GM18907 (cell line): ENCODE measurements at regions not wholly inside any gene's neighbourhood (a gene's known extent, or its start where the extent isn't known, plus 50 kb on each side); places are given as distances from the start of the nearest gene placed in this dataset.

Experiments used
- ATAC-seq: cut with Tn5 transposase; IDR thresholded peaks from one replicate; pipeline ENCODE4 v1.9.1; 2021; ENCODE audit warnings: mild to moderate bottlenecking, moderate library complexity; ENCODE audit not compliant: unreplicated experiment

DNA sequence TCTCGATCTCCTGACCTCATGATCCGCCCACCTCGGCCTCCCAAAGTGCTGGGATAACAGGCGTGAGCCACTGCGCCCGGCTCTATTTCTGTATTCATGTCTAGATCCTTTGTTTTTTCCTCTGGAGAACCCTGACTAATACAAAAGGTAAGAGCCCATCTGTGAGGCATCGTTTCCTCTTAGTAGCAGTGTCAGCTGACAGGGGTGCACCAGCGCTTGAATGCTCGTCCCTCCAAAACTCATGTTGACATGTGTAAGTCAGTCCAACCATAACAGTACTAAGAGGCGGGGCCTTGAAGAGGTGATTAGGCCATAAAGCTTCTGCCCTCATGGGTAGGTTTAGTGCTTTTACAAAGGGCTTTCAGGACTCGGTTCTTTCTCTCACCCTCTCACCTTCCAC is 470.1 kb upstream of the B3GAT1 start:
- no peak for ATAC-seq

DNA sequence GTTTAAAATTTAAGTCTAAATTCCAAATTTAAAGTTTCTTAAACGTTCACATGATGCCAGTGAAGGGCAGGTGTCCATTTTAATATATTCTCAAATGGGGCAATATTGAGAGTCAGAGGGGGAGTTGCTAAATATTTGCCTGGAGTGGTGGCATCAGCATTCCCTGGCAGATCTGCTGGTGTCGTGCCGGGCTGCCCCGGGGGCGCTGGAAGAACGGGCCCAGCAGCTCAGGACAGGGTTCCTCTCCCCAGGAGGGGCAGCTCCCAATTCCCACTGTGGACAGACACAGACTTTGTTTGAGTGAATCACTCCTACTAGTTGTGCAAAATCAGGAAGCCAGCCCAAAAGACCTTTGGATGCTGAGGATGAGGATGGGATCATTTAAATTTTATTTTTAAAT is 468.7 kb upstream of the B3GAT1 start:
- ATAC-seq, result no peak

DNA sequence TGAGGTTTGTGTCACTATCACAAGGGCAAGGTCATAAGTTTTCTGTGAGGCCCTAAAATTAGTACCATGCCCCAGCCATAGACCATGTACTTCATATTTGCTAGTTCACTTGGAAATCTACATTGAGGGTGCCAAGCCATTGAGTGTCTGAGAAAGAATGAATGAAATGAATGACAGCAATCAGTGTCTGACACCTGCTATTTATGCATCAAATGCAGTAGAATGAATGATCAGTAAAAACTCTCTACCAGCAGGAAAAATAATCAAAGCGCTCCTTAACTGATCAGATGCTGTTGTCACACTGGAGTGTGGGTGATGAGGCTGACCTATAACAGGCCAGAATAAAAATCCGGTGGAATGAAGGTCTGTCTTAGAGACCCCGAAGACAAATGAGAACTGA is 467.9 kb upstream of the B3GAT1 start:
- ATAC-seq, result no peak

DNA sequence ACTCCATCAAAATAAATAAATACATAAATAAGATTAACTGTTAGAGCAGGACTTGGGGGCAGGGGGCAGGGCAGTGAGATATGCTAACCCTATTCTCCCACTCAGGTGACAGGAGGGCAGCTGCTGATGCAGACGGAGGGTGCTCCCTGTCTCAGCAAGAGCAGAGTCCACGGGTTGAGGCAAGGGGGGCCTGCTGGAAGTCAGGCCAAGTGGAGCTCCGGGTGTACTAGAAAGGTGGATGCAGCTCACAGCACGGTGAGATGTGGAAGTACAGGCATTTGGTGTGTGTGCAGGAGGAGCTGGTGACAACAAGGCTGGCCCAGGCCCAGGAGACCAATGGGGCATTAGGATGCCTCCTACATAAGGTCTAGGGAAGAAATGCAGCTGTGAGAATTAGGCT is 467.3 kb upstream of the B3GAT1 start:
- ATAC-seq, result no peak

DNA sequence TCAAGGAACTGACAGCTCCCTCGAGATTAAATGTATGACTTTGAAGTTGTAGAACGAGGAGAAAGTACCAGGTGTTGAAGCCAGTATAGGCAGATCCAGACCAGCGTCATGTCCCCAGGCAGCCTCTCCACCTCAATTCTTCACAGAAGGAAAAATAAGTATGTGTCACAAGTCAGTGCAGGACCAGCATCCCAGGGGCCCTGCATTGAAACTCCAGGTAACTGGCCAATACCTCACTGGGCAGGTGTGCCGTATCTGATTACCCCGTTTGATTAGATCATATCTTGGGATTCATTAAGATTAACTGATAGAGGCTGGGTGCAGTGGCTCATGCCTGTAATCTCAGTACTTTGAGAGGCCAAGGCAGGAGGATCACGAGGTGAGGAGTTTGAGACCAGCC is 466.7 kb upstream of the B3GAT1 start:
- ATAC-seq, result no peak

DNA sequence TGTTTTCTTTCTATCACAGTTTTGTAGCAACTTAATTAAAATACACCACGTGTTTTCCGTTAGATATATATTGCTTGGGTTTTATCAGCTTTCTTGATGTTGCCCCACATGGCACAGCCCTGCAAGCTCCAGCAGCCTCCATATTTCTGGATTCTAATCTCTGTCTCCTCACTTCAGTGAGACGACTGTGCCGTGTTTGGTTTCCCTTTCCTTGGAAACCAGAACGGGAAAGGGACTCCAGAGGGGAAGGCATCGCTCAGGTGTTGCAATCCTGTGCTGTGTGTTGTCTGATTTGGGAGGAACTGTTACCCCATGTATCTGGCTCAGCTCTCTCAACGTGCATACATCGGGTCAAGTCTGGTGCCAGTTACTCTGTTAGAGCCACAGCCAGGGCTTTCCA is 464.2 kb upstream of the B3GAT1 start:
- ATAC-seq, result no peak

DNA sequence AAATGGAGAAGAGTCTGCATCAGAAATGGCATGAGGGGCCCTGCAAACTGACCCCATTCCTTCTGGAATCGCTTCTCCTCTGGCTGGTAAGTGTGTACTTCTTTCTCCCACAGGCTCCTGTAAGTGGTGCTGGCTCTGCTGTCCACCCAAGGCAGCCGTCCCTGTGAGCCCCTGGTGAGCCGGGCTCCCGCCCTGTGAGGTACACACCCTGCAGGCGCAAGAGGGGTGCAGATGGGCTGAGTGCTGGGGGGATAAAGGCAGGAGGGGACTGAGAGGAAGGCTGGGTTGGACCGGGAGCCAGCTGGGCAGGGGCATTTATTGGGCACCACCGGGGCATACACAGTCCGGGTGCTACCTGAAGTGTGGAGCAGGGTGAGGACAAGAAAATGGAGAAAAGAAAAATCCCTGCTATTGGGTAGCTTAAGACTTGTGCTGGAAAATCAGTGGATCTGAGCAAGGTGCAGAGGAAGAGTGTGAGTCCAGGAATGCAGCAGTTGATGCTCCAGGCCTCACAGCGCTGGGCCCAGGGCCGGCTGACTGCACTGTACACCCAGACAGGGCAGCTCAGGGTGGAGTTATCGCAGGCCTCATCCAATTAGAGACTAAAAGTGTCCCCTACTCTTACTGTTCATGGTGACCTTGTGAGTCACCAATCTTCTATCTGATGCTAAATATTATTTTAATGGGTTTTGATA is 455.1 kb upstream of the B3GAT1 start:
- ATAC-seq, result no peak

DNA sequence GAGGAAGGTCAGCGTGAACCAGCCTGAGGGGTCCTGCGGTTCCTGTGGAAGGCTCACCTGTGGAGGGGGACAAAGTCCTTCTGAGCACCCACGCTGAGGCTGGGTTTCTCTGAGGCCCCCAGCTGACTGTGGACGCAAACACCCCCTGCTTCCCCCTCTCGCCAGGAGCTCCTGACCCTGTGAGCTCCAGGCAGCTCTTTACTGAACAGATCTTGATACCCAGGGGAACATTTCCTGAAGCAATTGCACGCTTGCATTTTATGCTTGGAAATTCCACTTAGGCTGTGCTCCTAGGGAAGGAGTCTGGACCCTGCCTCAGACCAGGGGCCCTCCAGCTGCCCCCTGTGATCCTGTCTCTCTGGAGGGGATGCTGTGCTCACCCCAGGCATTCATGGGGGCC is 454.2 kb upstream of the B3GAT1 start:
- ATAC-seq, result no peak

DNA sequence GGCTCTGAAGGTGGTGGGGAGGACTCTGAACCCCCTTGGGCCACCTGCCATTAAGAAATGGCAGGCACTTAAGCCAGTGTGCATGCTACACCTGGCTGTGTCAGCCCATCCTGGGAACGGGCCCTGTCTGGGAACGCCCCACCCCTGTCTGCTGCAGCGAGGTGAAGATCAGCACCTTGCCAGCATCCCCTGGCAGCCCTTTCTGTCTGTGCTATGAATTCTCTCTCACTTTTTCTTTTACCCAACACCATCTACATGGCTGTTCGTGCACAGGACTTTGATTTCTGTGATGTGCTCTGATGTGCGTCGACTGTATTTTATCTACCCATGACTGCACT is 452.9 kb upstream of the B3GAT1 start:
- ATAC-seq, result no peak

DNA sequence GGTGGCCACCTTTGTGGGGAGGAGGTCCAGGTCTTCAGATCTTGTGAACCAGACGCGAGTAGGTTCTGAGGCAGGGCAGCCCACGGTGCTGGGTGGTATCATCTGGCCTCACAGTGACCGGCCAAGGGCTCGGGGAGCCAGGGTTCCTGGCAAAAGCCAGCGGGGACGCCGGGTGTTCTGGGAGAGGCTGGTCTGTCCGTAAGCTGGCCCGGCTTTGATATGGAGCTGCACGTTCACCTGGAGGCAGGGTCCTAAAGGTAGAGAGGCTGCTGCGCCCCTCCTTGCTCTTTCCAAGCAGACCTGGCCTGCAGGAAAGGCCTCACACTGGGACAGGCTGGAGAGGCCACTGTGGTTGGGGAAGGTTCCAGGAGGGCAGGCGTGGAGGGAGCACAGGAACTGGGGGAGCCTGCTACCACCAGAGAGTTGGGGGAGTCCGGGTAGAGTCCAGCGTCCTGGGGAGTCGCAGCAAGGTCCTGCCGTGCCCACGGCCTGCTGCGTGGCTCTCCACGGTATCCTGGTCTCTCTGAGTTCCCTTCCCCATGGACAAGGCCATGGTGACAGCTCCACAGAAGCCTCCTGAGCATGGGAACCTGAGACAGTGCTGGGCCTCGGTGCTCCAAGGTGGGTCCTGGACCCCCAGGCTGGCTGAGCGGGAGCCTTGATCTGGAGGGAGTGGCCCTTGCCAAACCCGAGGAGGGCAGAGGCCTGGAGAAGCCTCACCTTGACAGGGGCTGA is 452.4 kb upstream of the B3GAT1 start:
- no peak for ATAC-seq

DNA sequence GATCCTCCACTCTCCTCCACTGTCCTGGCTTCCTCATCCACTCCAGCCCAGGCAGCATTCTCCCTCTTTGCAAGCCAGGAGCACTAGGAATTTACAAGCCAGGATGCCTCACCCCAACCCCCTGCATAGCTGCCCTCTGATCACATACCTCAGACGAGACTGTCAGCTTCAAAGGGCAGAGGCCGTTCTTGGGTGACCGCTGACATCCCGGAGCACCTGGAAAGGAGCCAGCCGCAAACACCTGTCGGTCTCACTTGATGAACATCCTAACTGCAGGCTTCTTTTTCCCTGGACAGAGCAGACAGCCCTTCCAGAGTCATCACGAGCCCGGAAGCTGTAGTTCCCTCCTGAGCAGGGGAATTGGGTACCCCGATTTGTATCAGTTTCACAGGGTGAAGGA is 451.3 kb upstream of the B3GAT1 start:
- no peak for ATAC-seq

DNA sequence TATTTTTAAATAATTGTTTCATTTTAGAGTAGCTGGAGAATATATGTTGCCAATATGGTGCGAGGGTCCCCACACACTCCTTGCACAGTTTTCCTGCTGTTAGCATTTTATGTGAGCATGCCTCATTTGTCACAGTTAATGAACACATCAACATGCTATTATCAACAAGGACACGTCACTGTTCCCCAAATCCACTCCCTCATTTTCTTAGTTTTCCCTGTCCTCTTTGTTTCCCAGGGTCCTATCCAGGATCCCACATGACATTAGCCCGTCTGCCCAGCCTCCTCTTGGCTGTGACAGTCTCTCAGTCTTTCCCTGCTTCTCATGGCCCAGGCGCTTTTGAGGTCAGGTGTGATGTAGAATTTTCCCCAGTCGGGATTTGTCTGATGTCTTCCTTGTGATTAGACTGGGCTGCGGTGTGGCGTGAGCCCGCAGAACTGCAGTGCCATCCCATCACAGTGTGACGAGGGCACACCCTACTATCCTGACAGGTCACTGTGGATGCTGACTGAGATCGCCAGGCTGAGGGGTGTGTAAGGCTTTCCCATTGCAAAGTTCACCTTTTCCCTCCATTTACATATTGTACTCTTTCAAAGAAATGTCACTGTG is 450.6 kb upstream of the B3GAT1 start:
- ATAC-seq, result no peak

DNA sequence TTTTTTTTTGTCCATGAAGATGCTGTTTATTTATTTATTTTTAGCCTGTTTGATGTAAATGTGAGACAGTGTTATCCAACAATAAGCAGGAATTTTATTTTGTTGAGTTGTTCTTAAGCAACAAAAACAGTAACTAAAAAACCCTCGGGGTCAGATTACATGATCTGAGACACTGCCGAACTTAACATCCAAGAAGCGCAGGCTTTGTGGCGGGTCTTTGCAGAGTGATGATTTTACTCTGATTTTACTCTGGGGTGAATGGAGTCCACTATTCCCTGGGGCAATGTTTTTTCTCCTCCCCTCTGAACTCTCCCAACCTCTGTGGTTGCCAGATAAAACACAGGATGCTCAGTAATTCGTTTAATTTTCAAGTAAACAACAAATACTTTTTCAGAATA is 450.1 kb upstream of the B3GAT1 start:
- no peak for ATAC-seq

DNA sequence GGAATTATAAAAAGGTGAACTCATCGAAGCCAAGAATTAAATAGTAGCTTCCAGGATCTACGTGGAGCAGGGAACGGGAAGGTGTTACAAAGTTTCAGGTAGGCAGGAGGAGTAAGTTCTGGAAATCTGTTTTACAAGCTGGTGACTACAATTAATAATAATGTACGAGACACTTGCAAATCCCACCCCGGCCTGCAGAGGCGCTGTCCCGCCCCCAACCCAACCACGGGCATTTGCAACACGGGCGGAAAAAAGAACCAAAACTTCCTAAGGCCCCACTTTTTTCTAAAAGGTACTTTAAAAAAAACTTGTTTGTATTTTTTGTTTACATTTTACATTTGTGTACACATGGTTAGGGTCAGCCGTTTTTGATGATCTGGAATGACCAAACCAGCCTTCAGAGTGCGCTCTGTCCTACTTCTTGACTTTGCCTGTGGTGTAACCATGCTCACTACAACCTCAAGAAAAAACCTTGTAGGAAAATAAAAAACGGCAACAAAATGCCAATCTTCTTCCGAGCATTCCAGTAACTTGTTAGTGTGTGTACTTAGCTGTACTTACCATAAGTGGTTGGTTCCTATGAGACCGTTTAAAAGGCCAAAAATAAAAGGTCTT is 449.6 kb upstream of the B3GAT1 start:
- ATAC-seq, result no peak

DNA sequence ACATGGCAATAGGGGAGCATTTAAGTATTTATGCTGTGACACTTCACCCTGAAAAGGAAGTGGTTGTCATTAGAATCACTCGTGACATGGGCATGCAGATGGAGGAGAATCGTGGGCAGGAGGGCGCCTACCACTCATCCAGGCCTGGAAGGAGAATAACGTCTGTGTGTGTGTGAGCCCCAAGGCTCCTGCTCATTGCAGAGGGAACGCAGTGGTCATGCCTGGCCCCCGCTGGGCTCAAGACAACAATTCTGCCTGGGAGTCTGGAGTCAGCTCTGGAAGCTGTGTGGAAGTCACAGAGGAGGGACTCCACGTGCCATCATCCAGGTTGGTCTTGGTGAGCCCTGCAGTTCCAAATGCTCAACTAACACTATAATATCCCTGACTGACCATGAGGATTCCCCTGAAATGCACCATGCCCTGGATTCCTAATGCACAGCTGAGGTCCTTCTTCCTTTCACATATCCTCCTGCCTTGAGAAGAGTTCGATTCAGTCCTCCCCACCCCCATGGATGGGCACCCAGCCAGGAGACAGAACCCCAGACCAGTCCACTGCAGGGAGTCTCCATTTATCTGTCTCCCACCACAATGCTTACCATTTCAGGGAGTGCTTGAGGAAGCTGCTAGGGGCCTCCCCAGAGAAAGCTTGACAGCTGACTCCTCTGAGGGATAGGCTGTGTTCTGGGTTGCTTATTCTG is 446.9 kb upstream of the B3GAT1 start:
- no peak for ATAC-seq

DNA sequence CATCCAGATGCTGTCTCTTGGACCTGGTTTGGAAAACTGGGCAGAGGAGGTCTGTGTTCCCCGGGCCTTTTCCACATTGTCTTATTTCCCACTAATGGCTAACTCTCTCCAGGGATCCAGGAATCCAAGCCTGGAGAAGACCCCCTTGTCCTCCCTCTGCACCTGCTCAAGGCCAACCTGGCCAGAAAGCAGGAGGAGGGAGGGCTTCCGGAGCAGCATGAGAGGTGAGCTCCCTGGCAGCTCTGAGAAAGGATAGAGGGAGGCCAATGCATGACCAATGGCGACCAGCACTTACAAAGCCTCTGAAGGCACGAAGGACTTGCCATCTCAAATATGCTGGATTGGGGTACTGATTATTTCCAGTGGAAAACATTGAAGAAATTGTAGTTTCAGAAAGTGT is 445.0 kb upstream of the B3GAT1 start:
- ATAC-seq, result no peak

DNA sequence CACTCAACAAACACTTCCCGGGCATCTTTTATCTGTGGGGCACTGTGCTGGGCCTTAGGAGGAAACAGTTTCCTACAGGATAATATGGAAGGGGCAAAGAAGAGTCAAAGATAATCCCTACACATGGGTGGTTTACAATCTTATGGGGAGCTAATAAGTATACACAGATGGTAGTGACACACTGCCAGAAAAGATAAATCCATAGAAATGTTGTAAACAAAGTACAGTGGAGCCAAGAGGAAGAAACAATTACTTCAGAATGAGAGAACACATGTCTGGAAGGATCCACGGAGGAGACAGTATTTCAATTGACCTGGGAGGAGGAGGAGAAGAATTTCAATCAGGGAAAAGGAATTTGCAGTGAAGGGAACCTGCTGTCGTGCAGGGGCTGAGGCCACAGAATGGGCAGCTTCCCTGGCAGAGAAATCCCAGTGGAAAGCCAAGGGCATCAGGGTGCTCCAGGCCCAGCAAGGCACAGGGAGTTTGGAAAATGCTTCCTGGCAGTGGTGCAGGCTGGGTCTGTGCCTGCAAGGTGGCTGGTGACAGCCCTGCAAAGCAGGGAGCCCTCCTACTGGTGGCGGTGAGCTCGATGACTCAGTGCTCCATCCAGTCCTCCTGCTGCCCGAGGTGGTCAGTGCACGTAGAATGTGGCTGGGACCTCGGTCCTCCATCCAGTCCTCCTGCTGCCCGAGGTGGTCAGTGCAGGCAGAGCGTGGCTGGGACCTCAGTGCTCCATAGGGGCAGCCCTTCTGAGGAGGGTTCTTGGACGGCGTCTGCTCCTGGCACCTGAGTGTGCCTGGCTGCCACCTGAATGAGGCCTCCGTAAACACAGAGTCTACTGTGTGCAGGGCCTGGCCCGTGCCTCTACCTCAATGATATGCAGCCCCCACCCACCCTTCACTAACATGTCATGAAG is 444.3 kb upstream of the B3GAT1 start:
- ATAC-seq, result no peak

DNA sequence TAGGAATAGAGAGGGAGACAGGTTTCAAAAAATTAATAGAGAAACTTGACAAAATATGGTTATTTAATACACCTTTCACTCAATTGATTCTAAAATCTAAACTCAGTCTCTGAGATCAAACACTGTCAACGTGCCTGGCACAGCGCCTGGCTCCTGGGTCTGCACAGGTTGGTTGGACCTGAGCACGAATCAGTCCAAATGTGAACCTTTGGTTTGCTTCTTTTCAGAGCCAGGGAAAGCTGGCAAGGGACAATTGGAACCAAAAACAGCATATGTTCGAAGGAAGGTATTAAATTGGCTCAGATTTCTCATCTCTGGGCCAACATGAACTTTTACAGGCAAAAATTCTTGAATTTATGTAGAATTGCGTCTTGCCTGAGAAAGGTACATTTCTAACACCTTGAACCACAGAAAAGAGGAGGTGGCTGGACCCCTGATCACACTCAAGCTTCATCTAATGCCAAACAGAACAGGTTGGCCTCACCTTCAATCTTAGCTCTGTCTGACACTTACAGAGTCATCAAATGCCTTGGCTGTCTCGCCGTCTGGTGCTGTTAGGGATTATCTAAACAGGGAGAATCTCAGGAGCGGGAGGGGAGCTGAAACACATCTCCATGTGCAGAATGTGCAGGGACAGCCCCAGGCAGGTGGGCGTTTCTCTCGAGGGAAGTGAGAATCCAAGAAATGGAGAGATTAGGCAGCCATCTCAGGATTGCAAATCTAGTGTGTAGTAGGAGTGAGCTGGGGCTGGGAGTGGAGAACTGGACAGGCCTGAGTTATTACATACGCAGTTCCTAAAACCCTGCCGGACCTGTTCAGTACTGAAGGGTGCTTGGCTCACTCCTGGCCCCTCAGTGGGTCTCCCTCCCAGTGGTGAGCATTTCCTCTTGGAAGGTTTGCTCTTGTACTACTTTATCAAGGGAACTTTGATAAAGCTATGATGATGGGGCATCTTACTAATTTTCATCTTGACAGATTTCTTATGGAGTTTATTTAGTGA is 442.2 kb upstream of the B3GAT1 start:
- ATAC-seq, result no peak
